Activated naive CD8-positive, alpha-beta T cell treated with anti-CD3 and anti-CD28 coated beads, Interleukin-2, amount 50 U/mL, for 24 hours (primary cell): ENCODE measurements at regions not wholly inside any gene's neighbourhood (a gene's known extent, or its start where the extent isn't known, plus 50 kb on each side); places are given as distances from the start of the nearest gene placed in this dataset.
"Not testable (repeated sequence)": the region's sequence is repeated elsewhere in the genome, so short reads cannot be mapped to it uniquely, and the experiment has no call there.

Experiments used
- ATAC-seq: fragments of 150-1000 bp; cut with Tn5 transposase; one replicate; pipeline ENCODE4 v1.10.0; 2021
- DNase-seq: peaks from one replicate; pipeline ENCODE4 v3.0.0; 2021
- H3K27ac Mint-ChIP-seq: one replicate; pipeline ENCODE4 v1.8.0; 2021; ENCODE audit warnings: mild to moderate bottlenecking, mixed read lengths
- H3K27me3 Mint-ChIP-seq: one replicate; pipeline ENCODE4 v1.8.0; 2021; ENCODE audit warnings: mixed read lengths
- H3K36me3 Mint-ChIP-seq: one replicate; pipeline ENCODE4 v1.8.0; 2021; ENCODE audit warnings: low read depth, mixed read lengths
- H3K4me1 Mint-ChIP-seq: one replicate; pipeline ENCODE4 v1.8.0; 2021; ENCODE audit warnings: mixed read lengths
- H3K4me3 Mint-ChIP-seq: one replicate; pipeline ENCODE4 v1.8.0; 2021; ENCODE audit warnings: mild to moderate bottlenecking, moderate library complexity, mixed read lengths
- H3K9me3 Mint-ChIP-seq: one replicate; pipeline ENCODE4 v1.8.0; 2021; ENCODE audit warnings: mixed read lengths

- H3K27ac Mint-ChIP-seq: no peak overlapping the region
- no peaks in the 10 kb centered on the region for H3K27me3 Mint-ChIP-seq
- DNase-seq (no peak), ATAC-seq (no peak)
- H3K4me1 Mint-ChIP-seq: no peaks in the 10 kb centered on the region
- H3K4me3 Mint-ChIP-seq: no peak overlapping the region
- no peaks in the 10 kb centered on the region for H3K36me3 Mint-ChIP-seq
- peaks cover 4% of the 10 kb centered on the region for H3K9me3 Mint-ChIP-seq
These were observed 158.4 kb downstream of the SUCLG1 start for GRCh38 chr2:84300696-84301029.

DNA sequence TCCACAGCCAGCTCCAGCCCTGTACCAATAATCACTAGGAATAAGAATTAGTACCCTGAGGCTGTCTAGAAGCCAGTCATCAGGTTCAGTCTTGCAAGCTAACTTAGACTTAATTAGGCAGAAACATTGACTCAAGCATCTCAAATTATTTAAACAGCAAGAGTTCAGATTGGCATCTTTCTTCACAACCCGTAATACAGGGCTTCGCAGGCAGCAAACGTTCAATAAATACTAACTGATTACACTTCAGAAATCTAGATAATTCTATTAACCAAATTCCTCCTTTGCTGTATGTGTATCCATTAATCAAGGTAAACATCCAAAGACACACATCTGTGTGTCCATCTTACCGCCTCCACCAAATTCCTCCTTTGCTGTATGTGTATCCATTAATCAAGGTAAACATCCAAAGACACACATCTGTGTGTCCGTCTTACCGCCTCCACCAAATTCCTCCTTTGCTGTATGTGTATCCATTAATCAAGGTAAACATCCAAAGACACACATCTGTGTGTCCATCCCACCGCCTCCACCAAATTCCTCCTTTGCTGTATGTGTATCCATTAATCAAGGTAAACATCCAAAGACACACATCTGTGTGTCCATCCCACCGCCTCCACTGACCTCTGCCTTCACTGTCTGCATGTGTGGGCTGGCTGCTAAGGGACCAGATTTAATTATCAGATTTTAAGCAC lies 158.9 kb downstream of the SUCLG1 start:
- not testable (repeated sequence) for H3K4me3 Mint-ChIP-seq, DNase-seq, H3K27me3 Mint-ChIP-seq, H3K36me3 Mint-ChIP-seq, H3K4me1 Mint-ChIP-seq, ATAC-seq, H3K9me3 Mint-ChIP-seq, H3K27ac Mint-ChIP-seq

DNA sequence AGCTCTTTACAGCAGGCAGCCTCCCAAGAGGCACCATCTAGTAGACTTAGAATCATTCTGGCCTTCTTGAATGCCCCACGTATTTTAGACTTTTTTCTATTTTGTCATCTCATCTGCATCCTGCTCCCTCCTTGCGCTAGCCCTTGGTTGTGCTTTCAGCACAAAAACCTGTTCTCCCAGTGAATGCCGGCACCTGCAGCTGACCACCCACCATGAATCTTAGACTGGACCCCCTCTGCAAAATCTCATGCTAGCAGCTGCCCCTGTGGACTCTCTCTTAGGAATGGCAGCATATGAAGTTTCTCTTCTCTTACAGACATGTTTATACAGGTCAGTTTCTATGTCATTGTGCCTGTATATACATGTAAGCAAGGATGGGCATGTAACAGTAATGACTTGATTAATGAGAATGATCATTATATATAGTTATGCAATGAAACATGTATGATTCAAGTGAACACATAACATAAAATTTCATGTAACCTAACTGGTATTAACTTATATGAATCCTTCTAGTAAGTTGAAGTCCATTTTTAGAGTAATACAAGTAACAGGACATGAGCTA lies 159.8 kb downstream of the SUCLG1 start:
- Mint-ChIP-seq H3K4me1 (no peaks in the 10 kb centered on the region), H3K36me3 (no peaks in the 10 kb centered on the region), H3K9me3 (no peaks in the 10 kb centered on the region), H3K27me3 (no peaks in the 10 kb centered on the region), H3K4me3 (no peak overlapping the region), H3K27ac (no peak overlapping the region)
- no peak for DNase-seq
- ATAC-seq: no peak

GRCh38 chr2:84297155-84297554 lies 161.9 kb downstream of the SUCLG1 start:
- Mint-ChIP-seq H3K27me3 (peaks cover 4% of the 10 kb centered on the region), H3K4me1 (no peaks in the 10 kb centered on the region), H3K9me3 (no peaks in the 10 kb centered on the region), H3K4me3 (no peak overlapping the region), H3K27ac (no peak overlapping the region), H3K36me3 (no peaks in the 10 kb centered on the region)
- ATAC-seq: no peak
- no peak for DNase-seq

- H3K9me3 Mint-ChIP-seq: no peaks in the 10 kb centered on the region
These were observed 165.2 kb downstream of the SUCLG1 start for GRCh38 chr2:84293791-84294380.

GRCh38 chr2:84292545-84292944 lies 166.5 kb downstream of the SUCLG1 start:
- Mint-ChIP-seq H3K9me3 (no peaks in the 10 kb centered on the region), H3K4me1 (no peaks in the 10 kb centered on the region), H3K27me3 (peaks cover 5% of the 10 kb centered on the region), H3K4me3 (no peak overlapping the region), H3K27ac (no peak overlapping the region), H3K36me3 (no peaks in the 10 kb centered on the region)
- DNase-seq (no peak), ATAC-seq (no peak)

More at GRCh38 chr2:84293791-84294380, 165.2 kb downstream of the SUCLG1 start:
- no peak overlapping the region for H3K27ac Mint-ChIP-seq
- H3K4me1 Mint-ChIP-seq: no peaks in the 10 kb centered on the region
- no peaks in the 10 kb centered on the region for H3K36me3 Mint-ChIP-seq
- DNase-seq (no peak), ATAC-seq (no peak)
- H3K4me3 Mint-ChIP-seq: no peak overlapping the region
- H3K27me3 Mint-ChIP-seq: peaks cover 4% of the 10 kb centered on the region

- Mint-ChIP-seq H3K27ac (no peak overlapping the region), H3K36me3 (no peaks in the 10 kb centered on the region), H3K27me3 (peaks cover 11% of the 10 kb centered on the region), H3K9me3 (no peaks in the 10 kb centered on the region), H3K4me1 (no peaks in the 10 kb centered on the region), H3K4me3 (no peak overlapping the region)
- ATAC-seq (no peak), DNase-seq (no peak)
These were observed 168.5 kb downstream of the SUCLG1 start for GRCh38 chr2:84290537-84290936.

DNA sequence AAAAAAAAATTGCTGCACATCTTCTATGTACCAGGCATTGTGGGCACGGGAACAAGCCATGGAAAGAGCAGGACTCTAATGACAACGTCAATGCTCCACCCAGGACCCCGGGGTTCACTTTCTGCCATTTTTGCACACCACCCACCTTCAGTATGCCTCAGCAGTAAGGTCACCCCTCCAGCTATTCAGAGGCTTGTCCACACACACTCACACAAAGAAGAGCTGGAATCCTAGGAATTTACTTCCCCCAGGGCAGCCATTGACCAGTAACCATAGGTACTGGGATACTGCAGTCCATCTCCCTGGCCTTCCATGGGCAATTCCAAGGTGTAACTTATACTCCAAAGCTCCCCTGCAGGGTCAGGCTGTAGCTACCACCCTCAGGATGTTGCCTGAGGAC lies 170.8 kb downstream of the SUCLG1 start:
- no peaks in the 10 kb centered on the region for H3K9me3 Mint-ChIP-seq
- DNase-seq: no peak
- ATAC-seq: no peak
- H3K27me3 Mint-ChIP-seq: peaks cover 9% of the 10 kb centered on the region
- no peaks in the 10 kb centered on the region for H3K4me1 Mint-ChIP-seq
- no peak overlapping the region for H3K27ac Mint-ChIP-seq
- H3K4me3 Mint-ChIP-seq: no peak overlapping the region
- no peaks in the 10 kb centered on the region for H3K36me3 Mint-ChIP-seq

DNA sequence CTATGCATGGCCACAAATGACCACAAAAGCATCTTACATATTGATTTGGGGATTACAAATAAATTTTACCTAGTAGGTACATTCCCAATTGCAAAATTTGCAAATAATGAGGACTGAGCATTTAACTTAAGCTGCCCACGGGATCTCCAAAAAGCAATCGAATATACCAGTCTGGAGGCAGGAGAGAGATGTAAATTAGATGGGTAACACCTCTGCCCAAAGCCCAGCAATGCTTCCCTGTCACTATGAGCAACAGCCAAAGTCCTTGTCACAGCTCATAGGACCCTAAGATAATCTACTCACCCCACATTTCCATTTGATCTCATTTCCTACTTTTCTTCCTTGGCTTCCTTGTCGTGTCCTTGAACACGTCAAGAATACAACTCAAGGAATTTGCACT lies 172.2 kb downstream of the SUCLG1 start:
- H3K9me3 Mint-ChIP-seq: no peaks in the 10 kb centered on the region
- H3K4me1 Mint-ChIP-seq: no peaks in the 10 kb centered on the region
- ATAC-seq (peak; percentile 24), DNase-seq (no peak)
- no peak overlapping the region for H3K27ac Mint-ChIP-seq
- H3K27me3 Mint-ChIP-seq: peaks cover 9% of the 10 kb centered on the region
- H3K4me3 Mint-ChIP-seq: no peak overlapping the region
- H3K36me3 Mint-ChIP-seq: no peaks in the 10 kb centered on the region

- Mint-ChIP-seq H3K4me1 (no peaks in the 10 kb centered on the region), H3K27ac (no peak overlapping the region), H3K36me3 (no peaks in the 10 kb centered on the region), H3K4me3 (no peak overlapping the region), H3K9me3 (no peaks in the 10 kb centered on the region), H3K27me3 (peaks cover 12% of the 10 kb centered on the region)
- DNase-seq: no peak
- no peak for ATAC-seq
These were observed 173.9 kb downstream of the SUCLG1 start for GRCh38 chr2:84285056-84285747.

GRCh38 chr2:84283506-84283905 lies 175.6 kb downstream of the SUCLG1 start:
- no peak overlapping the region for H3K4me3 Mint-ChIP-seq
- H3K36me3 Mint-ChIP-seq: no peaks in the 10 kb centered on the region
- H3K9me3 Mint-ChIP-seq: no peaks in the 10 kb centered on the region
- H3K27me3 Mint-ChIP-seq: peaks cover 12% of the 10 kb centered on the region
- no peaks in the 10 kb centered on the region for H3K4me1 Mint-ChIP-seq
- no peak for ATAC-seq
- H3K27ac Mint-ChIP-seq: no peak overlapping the region
- no peak for DNase-seq

- H3K4me1 Mint-ChIP-seq: peaks cover 7% of the 10 kb centered on the region
- no peak for ATAC-seq
- H3K9me3 Mint-ChIP-seq: no peaks in the 10 kb centered on the region
- DNase-seq: no peak
- H3K36me3 Mint-ChIP-seq: no peaks in the 10 kb centered on the region
- peaks cover 8% of the 10 kb centered on the region for H3K27me3 Mint-ChIP-seq
- no peak overlapping the region for H3K4me3 Mint-ChIP-seq
- no peak overlapping the region for H3K27ac Mint-ChIP-seq
These were observed 177.6 kb downstream of the SUCLG1 start for GRCh38 chr2:84281510-84281909.

- H3K36me3 Mint-ChIP-seq: no peaks in the 10 kb centered on the region
- no peaks in the 10 kb centered on the region for H3K9me3 Mint-ChIP-seq
- no peak for DNase-seq
- peaks cover 9% of the 10 kb centered on the region for H3K4me1 Mint-ChIP-seq
- H3K27ac Mint-ChIP-seq: no peak overlapping the region
- no peak overlapping the region for H3K4me3 Mint-ChIP-seq
- peaks cover 6% of the 10 kb centered on the region for H3K27me3 Mint-ChIP-seq
- ATAC-seq: no peak
These were observed 178.2 kb downstream of the SUCLG1 start for GRCh38 chr2:84280873-84281272.

- H3K36me3 Mint-ChIP-seq: no peaks in the 10 kb centered on the region
These were observed 180.7 kb downstream of the SUCLG1 start for GRCh38 chr2:84278386-84278785.

More at GRCh38 chr2:84278386-84278785, 180.7 kb downstream of the SUCLG1 start:
- no peak for DNase-seq
- Mint-ChIP-seq H3K4me3 (no peak overlapping the region), H3K4me1 (peaks cover 9% of the 10 kb centered on the region), H3K27ac (no peak overlapping the region), H3K27me3 (peaks cover 9% of the 10 kb centered on the region), H3K9me3 (peaks cover 4% of the 10 kb centered on the region)
- ATAC-seq: no peak
